Duodenal mucosa (tissue), 2 donors: ENCODE measurements at regions not wholly inside any gene's neighbourhood (a gene's known extent, or its start where the extent isn't known, plus 50 kb on each side); places are given as distances from the start of the nearest gene placed in this dataset.

ENCODE experiments used
- H3K27ac ChIP-seq: one replicate; pipeline ENCODE4 v1.7.0; 2013; ENCODE audit warnings: low read depth, low read length
- H3K27me3 ChIP-seq, 2 donors: one replicate each; pipeline ENCODE4 v1.7.0; 2013; ENCODE audit warnings: low read length in 2 of 2, control low read depth in 1 of 2; ENCODE audit not compliant: insufficient read depth in 2 of 2, control insufficient read depth in 1 of 2
- H3K36me3 ChIP-seq, 2 donors: one replicate each; pipeline ENCODE4 v1.7.0; 2013; ENCODE audit warnings: low read length in 2 of 2, control low read depth in 1 of 2; ENCODE audit not compliant: insufficient read depth in 2 of 2, control insufficient read depth in 1 of 2
- H3K4me1 ChIP-seq, 2 donors: one replicate each; pipeline ENCODE4 v1.7.0; 2013; ENCODE audit warnings: low read length in 2 of 2, control low read depth in 1 of 2; ENCODE audit not compliant: insufficient read depth in 2 of 2, control insufficient read depth in 1 of 2
- H3K4me3 ChIP-seq, 2 donors: one replicate each; pipeline ENCODE4 v1.7.0; 2013; ENCODE audit warnings: low read length in 2 of 2, low read depth in 1 of 2
- H3K9ac ChIP-seq, 2 donors: one replicate each; pipeline ENCODE4 v1.7.0; 2013; ENCODE audit warnings: low read length in 2 of 2, low read depth in 1 of 2
- H3K9me3 ChIP-seq, 2 donors: one replicate each; pipeline ENCODE4 v1.7.0; 2013; ENCODE audit warnings: low read length in 2 of 2, control low read depth in 1 of 2; ENCODE audit not compliant: control insufficient read depth in 1 of 2

DNA sequence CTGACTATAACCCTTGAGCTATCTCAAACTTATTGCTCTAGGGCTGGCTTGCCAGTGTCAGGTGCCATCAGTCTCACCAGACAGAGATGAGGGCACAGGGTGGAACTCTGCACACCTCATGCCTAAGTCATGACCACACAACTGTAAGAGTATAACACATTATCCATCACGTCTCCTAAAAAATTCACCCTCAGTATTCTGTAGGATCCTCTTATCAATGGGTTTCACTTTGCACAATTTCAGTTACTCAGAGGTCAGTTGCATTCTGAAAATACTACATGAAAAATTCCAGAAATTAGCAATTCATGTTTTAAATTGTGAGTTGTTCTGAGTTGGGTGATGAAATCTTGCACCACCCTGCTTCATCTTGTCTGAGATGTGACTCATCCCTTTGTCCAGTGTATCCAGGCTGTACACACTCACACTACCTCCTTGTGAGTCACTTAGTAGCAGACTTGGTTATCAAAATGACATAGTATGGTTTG is 690.9 kb upstream of the CDH18 start:
- no peaks in the 10 kb centered on the region for H3K27me3 ChIP-seq
- H3K9ac ChIP-seq: no peak overlapping the region
- no peaks in the 10 kb centered on the region for H3K4me1 ChIP-seq
- no peaks in the 10 kb centered on the region for H3K36me3 ChIP-seq
- H3K4me3 ChIP-seq: no peak overlapping the region
- no peak overlapping the region for H3K27ac ChIP-seq
- H3K9me3 ChIP-seq: peaks cover 0 to 5% of the 10 kb centered on the region in 2 donors

DNA sequence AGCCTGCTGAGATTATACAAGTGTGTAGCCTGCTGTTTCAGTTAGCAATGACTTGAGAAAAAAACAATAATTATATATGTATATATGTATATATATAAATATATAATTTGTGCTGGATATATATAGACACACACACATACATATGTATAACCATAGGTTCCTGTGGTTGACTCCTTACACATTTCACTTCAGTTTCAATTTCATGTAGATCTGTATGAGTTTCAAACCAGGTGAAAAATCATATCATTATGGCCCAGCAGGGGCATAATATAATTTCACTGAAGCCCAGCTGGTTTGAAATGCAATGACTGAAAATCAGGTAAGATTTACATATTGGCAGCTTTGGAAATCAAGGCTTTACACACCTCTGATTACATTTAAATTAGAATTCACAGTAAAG is 690.4 kb upstream of the CDH18 start:
- Histone ChIP-seq H3K4me1 (no peaks in the 10 kb centered on the region), H3K9me3 (peaks cover 0 to 5% of the 10 kb centered on the region in 2 donors), H3K27ac (no peak overlapping the region), H3K4me3 (no peak overlapping the region), H3K27me3 (no peaks in the 10 kb centered on the region), H3K36me3 (no peaks in the 10 kb centered on the region), H3K9ac (no peak overlapping the region)

GRCh38 chr5:20660588-20660987 is 672.6 kb upstream of the CDH18 start:
- Histone ChIP-seq H3K9me3 (peaks cover 3 to 9% of the 10 kb centered on the region in 2 donors), H3K4me1 (no peaks in the 10 kb centered on the region), H3K9ac (no peak overlapping the region), H3K27me3 (no peaks in the 10 kb centered on the region), H3K27ac (no peak overlapping the region), H3K4me3 (no peak overlapping the region), H3K36me3 (no peaks in the 10 kb centered on the region)

GRCh38 chr5:20656262-20656661 is 668.3 kb upstream of the CDH18 start:
- Histone ChIP-seq H3K4me3 (no peak overlapping the region), H3K27ac (no peak overlapping the region), H3K9ac (no peak overlapping the region), H3K36me3 (no peaks in the 10 kb centered on the region), H3K4me1 (no peaks in the 10 kb centered on the region), H3K27me3 (no peaks in the 10 kb centered on the region), H3K9me3 (peaks cover 6 to 13% of the 10 kb centered on the region in 2 donors)

- no peak overlapping the region for H3K27ac ChIP-seq
- no peaks in the 10 kb centered on the region for H3K27me3 ChIP-seq
- no peaks in the 10 kb centered on the region for H3K36me3 ChIP-seq
Measured at GRCh38 chr5:20655211-20655610, 667.2 kb upstream of the CDH18 start.

GRCh38 chr5:20654746-20655145 is 666.7 kb upstream of the CDH18 start:
- Histone ChIP-seq H3K36me3 (no peaks in the 10 kb centered on the region), H3K4me1 (no peaks in the 10 kb centered on the region), H3K9me3 (peaks cover 3 to 13% of the 10 kb centered on the region in 2 donors), H3K27me3 (no peaks in the 10 kb centered on the region), H3K9ac (no peak overlapping the region), H3K4me3 (no peak overlapping the region), H3K27ac (no peak overlapping the region)

More at GRCh38 chr5:20655211-20655610, 667.2 kb upstream of the CDH18 start:
- Histone ChIP-seq H3K4me1 (no peaks in the 10 kb centered on the region), H3K4me3 (no peak overlapping the region), H3K9ac (no peak overlapping the region), H3K9me3 (peaks cover 3 to 13% of the 10 kb centered on the region in 2 donors)

GRCh38 chr5:20654033-20654432 is 666.0 kb upstream of the CDH18 start:
- Histone ChIP-seq H3K27ac (no peak overlapping the region), H3K4me3 (no peak overlapping the region), H3K9ac (no peak overlapping the region), H3K36me3 (no peaks in the 10 kb centered on the region), H3K4me1 (no peaks in the 10 kb centered on the region), H3K9me3 (peaks cover 3 to 13% of the 10 kb centered on the region in 2 donors), H3K27me3 (no peaks in the 10 kb centered on the region)

GRCh38 chr5:20649966-20650365 is 662.0 kb upstream of the CDH18 start:
- H3K27ac ChIP-seq: no peak overlapping the region
- H3K9me3 ChIP-seq: peaks cover 12 to 13% of the 10 kb centered on the region in 2 donors
- H3K4me3 ChIP-seq: no peak overlapping the region
- no peaks in the 10 kb centered on the region for H3K4me1 ChIP-seq
- no peak overlapping the region for H3K9ac ChIP-seq
- H3K27me3 ChIP-seq: no peaks in the 10 kb centered on the region
- H3K36me3 ChIP-seq: no peaks in the 10 kb centered on the region

DNA sequence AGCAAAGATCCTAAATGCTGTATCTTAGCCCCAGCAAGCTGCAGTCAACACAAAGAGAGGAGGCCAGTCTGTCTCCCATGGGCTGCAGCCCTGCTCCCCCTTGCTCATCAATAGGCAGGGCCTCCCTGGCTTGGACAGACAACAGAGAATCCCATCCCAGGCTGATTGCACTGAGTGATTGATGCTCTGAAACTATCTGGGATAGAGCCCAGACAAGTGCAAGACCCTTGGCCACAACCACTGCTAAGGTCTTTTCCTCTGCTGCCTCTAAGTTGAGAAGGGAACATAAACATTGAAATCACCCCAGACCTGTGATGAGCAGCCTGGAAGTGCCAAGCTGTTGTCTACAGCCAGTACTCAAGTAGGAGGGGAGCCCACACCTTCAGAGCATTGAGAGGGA is 661.0 kb upstream of the CDH18 start:
- peaks cover 12 to 13% of the 10 kb centered on the region in 2 donors for H3K9me3 ChIP-seq
- no peaks in the 10 kb centered on the region for H3K4me1 ChIP-seq
- no peak overlapping the region for H3K4me3 ChIP-seq
- H3K36me3 ChIP-seq: no peaks in the 10 kb centered on the region
- H3K27me3 ChIP-seq: no peaks in the 10 kb centered on the region
- H3K9ac ChIP-seq: no peak overlapping the region
- H3K27ac ChIP-seq: no peak overlapping the region

DNA sequence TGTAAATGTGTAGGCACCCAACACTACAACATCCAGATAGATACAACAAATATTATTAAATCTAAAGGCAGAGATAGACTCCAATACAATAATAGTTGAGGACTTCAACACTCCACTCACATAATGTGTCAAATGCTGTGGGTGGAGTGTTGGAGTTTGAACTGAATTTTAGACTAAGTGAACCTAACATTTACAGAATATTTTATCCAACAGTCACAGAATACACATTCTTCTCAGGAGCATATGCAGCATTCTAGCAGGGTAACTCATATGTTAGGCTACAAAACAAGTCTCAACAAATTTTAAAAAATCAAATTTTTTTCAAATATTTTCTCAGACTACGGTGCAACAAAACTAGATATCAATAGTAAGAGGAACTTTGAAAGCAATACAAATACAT is 648.7 kb upstream of the CDH18 start:
- Histone ChIP-seq H3K9me3 (peaks cover 11 to 19% of the 10 kb centered on the region in 2 donors), H3K27ac (no peak overlapping the region), H3K27me3 (no peaks in the 10 kb centered on the region), H3K9ac (no peak overlapping the region), H3K4me3 (no peak overlapping the region), H3K4me1 (no peaks in the 10 kb centered on the region), H3K36me3 (no peaks in the 10 kb centered on the region)

- no peak overlapping the region for H3K4me3 ChIP-seq
- H3K36me3 ChIP-seq: no peaks in the 10 kb centered on the region
- peaks cover 0 to 5% of the 10 kb centered on the region in 2 donors for H3K9me3 ChIP-seq
- H3K9ac ChIP-seq: no peak overlapping the region
- H3K27me3 ChIP-seq: no peaks in the 10 kb centered on the region
- H3K4me1 ChIP-seq: no peaks in the 10 kb centered on the region
- no peak overlapping the region for H3K27ac ChIP-seq
Measured at GRCh38 chr5:20619591-20619990, 631.6 kb upstream of the CDH18 start.
